ENCODE measurements at regions not wholly inside any gene's neighbourhood (a gene's known extent, or its start where the extent isn't known, plus 50 kb on each side); places are given as distances from the start of the nearest gene placed in this dataset.

DNA sequence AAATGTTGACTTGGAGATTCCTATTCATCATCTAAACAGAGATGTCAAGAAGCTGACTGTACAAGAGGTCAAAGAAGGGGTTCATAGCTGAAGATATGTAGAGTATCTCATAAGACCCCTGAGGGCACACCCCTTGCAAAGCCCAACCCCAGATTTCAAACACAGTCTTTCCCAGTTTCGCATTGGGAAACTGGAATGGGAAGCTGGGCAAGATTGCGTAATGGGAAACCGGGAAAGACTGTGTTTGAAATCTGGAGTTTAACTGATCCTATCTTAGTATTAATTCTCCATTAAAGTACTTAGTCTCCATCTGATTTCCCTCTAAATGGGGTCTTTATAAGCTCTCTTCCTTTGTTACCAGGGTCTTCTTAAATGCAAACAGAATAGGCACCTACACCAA, 99.5 kb downstream of the FAM76B start:
- DNase-seq, result no peak

DNA sequence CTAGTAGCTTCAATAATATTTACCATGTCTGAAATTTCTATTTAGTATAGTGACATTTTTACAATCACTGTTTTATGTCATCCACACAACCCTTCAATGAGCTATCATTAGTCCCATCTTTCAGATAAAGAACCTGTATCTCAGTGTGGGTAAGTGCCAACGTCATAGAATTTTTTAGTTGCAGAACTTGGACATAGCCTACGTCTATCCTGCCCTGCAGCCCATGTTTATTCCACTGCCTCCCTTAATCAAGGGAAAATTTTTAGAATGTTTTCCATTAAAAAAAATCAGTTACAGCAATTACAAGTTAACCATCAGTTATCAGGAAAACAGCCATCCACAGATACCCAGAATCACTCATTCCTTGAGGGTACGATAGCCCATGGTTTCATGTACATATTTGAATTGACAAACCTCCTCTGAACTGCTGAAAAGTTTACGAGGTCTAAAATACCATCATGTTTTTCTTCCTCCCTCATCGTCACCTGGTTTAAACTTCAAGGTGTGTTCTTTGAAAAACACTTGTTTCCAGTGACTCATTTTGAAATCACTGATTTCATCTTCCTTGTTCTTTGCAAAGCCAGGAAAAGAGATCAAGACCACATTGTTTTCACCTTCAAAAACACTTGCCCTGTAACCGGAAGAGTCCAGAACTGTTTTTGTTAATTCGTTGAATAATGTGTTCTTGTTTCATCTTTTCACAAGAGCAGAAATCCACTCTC, 100.9 kb downstream of the FAM76B start:
- no peak for DNase-seq

DNA sequence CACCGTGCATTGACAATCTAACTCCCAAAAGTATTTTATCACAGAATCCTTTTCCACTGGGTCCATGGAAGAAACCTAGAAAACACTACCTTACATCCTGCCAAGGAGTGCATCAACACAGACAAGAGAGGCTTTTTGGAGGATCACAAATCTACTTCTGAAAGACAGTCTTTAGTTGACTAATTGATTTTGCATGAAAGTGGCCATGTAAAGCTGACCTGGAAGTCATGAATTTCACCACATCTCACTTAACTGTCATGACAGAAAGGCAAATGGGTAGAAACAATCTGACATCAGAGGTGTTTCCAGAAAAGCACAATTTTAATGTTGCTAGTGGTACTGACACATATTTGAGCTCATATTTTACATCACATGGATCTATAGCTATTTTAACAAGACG, 101.6 kb downstream of the FAM76B start:
- DNase-seq, result no peak

DNA sequence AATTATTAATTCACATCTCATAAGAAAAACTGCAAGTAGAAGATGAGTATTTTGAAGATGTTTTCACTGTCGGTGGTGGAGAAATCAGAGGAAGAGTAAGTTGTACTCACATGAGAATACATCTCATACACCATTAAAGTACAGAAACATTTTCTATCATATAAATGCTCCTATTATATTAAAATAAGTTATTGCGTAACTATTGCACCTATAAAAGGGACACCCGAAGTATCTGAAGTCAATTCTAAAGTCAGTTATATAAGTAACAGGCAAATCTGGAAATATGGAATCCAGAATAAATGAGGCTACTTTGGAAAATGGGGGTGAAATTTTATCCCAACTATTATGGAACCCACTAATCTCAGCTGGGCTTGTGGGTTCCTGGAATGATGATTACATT, 103.3 kb downstream of the FAM76B start:
- DNase-seq, result no peak

DNA sequence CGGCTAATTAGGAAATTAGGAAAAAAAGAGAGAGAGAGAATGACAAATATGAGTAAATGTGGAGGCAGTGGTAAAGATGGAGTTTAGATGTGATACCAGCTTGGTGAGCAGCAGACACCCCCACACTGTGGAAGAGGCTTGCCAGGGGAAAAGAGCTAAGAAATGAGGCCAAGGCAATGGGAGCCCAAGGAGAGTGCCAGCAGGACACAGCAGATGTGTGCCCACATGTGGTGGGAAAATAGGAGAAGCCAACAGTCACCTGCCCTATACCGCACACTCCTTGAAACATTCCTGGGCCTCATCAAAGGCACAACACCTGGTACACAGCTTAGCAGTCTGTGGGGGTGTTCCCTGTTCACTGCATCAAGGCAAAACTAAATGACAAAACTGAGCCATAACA, 104.9 kb downstream of the FAM76B start:
- no peak for DNase-seq

DNA sequence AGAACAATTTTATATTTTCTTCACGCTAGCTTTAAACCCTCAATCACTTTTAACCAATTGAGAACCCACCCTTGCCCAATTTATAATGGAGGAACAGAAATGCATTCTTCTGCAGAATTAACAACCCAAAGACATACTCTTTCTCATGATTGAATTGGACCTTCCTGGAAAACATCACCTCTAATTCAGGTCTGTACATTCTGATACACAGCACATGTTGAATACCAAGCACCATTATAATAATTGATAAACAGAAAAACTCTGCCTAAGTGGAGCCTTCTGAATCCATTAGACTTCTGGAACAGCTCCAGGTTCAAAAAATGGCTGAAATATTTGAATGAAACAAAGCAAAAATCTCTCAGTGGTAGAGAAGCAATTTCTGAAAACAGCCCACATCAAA, 105.4 kb downstream of the FAM76B start:
- no peak for DNase-seq

DNA sequence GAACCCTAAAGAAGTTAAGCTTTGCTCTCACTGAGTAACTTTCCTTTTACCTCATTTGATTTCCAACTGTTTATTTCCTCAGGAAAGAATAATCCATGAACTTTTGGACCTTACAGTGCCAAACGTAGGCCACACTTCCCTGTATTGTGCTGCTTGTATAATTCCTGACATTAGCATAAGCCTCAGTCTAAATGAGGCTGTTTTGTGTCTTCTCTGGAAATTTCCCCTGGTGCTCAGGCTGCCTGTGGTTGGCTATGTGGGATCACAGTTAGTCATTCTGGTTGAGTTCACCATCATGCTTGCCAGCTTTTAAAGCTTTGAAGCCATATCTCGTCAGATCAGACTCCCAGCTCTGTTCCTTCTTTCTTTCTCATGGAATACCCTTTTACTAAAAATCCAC, 107.0 kb downstream of the FAM76B start:
- DNase-seq, result no peak

DNA sequence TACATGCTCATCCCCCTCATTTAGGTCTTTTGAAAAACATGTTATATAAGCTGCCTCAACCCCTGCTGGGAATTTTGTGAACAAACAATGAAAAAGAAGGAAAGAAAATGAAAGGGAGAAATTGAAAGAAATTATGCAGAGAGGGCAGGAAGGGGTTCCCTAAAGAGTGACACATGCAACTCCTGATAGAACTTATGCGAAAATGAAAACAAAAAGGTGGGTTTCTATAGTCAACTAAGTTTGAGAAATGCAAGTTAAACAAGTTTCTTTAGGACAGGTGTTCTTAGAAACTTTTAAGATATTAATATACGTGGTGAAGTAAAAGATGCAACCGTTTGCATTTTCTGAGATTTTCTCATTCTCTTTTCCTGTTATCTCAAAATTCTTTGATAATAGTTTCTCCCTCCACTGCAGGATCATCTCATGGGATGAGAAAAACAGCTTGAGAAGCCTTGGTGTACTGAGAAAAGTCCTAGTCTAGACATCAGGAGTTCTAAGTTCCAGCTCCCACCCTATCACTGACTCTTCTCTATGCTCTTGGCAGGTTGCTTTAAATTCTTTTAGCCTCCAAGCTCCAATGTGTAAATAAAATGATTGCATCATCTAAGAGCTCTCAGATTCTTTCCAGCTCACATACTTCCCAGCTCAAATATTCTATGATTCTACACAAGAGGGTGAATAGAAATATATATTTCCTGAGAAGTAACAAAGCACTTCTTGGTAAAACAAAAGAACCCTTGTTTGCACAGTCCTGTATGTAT, 109.2 kb downstream of the FAM76B start:
- DNase-seq, result no peak

DNA sequence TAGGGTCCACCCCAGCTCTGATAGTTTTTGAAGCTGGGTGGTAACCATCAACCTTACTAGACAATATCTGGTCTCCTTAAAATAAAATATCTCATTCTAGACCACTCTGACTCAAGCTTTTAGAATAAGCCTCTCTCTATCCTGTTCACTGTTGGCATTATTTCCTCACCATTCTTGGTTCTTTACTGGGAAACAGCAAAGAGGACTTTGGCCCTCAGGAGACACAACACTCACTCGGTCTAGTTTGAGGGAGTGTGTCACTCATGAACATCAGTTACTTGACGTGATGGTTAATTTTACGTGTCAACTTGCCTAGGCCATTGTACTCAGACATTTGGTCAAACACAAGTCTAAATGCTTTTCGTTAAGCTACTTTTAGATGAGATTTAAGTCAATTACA, 110.6 kb downstream of the FAM76B start:
- DNase-seq, result no peak

DNA sequence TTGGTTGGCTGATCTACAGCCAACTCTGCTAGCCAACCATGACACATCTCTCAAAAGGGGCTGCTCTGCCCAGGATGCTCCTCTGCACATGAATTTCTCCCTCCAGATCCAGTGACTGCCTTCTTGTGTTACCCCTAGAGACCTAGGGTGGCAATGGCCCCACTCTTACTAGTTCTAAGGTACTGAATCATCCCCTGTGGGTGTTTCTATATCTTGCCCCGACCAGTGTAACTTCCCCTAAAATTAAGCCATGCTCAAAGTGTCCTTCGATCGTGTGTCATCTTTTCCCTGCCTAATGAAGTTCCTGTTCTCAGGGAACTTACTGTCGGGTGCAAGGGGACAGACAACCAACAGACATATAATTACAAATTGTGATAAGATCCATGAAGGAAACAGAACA, 113.3 kb downstream of the FAM76B start:
- no peak for DNase-seq

DNA sequence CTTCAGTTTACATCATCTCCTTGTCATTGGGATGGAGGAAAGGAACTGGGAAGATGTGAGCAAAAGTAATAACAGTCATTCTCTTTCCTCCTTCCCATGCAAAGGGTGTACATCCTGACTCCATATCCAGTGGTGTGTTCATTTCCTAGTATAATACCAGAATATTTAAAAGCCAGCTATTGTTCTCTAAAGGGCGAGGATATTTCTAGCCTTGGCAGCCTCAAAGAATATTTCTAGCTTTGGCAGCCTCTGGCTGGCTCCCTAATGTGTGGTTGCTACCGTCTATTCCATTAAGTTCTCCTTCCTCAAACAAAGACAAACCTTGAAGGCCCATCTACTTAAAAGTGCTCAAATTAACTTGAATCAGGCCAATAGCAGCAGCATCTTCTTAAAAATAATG, 114.0 kb downstream of the FAM76B start:
- DNase-seq, result no peak

DNA sequence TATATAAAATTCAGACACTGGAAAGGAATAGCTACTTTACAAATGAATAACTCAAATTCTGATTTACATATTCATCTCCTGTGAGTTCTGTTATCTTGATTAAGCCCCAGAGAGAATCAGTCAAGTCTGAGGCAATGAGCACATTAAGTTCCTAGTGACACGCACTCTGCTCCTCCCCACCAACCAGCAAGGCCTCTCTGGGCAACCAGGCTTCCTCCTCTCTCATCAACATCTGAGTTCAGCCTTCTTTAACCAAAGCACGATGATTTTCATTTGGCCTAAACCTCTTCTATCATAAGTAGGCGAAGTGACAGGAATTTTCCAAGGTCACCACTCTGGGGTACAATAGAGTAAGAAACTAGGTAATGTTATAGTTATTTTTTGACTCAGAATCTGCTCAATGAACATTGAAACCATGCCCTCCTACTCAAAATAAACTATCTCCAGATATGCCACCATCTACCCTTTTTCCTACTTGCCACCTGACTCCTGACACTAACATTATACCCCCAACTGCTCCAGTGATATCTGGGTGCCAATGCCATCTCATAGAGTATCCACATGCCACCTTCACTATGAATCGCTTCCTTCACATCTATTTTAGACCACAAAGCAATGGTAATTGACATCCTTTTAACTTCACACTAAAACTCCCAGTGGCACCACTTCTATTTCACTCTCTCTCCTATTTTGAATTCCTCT, 114.8 kb downstream of the FAM76B start:
- no peak for DNase-seq

DNA sequence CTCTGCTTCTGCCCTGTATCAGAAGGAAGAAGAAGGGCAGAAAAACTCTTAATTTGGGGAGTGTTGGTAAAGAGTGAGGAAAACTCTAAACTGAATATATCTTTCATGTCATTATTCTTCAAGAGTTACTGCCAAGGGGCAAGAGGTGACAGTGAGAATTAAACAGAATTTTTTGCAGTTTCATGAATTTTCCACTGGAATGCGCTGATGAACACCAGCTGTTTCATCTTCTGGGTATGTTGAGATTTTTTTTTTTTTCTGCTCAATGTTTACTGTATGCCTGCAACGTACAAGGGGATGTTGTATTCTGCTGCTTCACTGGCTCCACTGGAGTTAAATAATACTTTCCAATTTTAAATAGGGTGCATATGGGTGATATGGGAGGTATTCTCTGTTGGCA, 117.8 kb downstream of the FAM76B start:
- no peak for DNase-seq

DNA sequence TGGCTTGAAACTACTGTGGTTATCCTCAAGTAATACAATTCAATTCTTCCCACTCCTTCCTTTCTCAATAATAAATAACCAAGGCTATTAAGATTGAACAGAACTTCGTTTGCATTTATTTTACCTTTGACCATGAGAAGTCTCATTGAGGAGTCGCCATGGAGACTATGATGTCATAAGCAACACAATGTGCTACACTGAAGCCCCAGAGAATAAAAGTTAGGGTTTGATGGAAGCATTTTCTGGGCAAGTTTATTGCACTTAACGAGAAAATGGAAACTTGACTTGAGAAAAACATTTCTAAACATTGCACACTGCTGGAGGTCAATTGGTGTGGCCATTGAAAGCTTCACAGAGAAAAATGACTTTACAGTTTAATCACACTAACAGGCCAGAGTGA, 121.5 kb downstream of the FAM76B start:
- no peak for DNase-seq

DNA sequence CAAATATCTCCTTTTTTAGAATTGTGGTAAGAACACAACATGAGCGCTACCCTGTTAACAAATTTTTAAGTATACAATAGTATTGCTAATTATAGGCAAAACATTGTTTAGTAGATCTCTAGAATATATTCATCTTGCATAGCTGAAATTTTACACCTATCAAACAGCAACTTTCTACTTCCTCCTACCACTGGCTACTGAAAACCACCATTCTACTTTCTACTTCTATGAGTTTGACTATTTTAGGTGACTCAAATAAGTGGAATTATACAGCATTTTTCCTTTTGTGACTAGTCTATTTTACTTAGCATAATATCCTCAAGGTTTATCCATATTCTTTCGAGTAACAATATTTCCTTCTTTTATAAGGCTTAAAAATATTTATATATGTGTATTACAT, 128.4 kb downstream of the FAM76B start:
- no peak for DNase-seq

DNA sequence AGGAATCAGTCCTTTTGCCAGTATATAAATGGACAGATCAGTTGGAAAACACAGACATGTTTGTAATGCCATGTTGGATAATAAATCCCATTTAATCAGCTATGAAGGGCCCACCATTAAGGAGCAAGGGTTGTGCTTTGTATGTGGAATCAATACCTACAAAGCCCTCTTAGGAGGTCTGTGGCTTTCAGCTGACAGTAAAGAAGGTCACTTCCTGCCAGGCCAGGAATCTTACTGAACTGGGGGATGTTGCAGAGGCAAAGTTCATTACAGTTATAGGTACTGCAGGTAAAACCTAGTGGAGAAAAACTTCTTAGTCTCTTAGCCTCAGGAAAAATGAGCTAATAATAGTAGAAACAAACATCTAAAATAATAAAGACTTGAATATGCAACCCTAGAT, 129.5 kb downstream of the FAM76B start:
- DNase-seq, result no peak

DNA sequence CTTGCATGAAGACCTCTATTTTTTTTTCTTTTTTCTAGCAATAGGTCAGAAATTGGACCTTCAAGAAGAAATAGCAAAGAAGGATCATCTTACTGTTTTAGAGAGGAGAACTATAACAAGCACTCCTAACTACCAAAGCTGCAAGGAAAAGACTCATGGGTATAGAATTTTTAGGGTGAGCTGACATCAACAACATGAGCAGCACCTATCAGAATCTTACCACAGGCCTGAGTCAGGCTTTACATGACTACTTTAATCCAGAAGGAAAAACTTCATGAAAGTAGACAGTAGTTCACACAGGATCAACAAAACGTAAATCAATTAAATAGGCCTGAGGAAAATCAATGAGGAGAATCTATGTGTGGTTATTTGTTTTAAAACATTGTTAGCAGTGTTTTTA, 130.5 kb downstream of the FAM76B start:
- no peak for DNase-seq

DNA sequence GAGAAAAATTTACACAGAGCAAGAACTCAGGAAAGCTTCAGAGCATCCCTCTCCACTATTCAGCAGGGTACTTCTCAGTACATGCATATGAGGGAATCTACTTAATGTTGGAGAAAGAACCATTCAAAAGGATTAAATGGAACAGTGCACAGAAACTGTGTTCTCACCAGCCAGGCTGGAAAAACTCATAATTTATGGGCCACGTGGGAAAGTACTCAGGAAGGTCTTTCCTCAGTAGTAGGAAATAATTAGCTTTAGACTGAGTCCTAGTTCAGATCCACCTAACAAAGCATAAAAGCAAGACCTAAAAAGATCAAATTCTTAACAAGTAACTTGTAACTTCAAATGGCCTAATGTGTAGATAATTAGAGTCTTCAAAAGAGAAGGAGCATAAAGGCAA, 134.0 kb downstream of the FAM76B start:
- DNase-seq, result no peak

DNA sequence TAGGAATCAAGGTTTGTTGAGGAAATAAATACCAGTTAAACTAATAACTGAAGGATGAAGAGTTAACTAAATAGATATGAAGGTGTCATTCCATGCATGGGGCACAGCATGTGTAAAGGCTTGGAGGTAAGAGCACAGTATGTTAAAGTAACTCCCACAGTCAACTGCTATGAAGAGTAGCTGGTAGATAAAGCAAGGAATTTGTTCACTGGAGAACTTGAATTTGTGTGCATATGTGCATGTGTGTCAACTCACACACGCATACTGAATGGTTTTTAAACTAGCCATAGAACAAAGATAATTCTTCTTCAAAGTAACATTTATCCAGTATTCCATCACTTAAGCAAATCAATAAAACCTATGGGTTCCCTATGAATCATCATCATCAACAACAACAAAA, 135.9 kb downstream of the FAM76B start:
- DNase-seq, result no peak

DNA sequence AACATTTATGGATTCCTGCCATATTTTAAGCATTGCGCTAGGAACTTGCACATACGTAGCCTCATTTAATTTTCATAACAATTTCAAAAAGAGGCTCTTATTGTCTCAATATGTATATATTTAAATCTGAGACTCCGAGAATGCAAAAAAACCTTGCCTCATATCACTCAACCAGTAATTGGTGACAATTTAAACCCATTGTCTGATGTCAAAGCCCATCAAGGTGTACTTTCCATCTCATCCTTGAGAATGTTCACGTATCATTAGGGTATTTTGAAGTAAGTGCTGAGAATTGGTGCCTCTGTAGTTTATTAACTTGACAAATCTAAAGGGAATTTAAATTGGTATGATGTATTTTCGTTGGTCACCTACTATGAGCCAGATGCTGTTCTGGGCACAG, 136.5 kb downstream of the FAM76B start:
- DNase-seq, result no peak

DNA sequence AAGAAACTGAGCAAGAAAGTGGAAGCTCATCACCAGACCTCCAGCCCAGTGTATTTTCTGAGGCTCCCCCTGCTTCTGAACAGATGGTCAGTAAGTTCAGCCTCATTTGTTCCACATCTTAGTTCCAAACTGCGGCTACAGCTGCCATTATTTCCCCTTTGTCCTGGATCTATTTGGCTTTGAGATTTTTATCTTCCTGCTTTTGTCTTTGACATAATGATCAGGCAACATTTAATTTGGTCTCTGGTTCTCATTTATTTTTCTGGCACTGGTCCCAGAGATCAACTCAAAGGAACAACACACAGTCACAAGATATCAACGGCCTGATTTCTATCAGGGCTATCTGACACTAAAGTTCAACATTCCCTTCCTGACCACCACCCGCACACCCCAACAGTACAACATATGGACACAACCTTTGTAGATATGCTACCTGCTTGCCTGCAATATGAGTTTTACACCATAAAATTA, 137.5 kb downstream of the FAM76B start:
- DNase-seq, result no peak

DNA sequence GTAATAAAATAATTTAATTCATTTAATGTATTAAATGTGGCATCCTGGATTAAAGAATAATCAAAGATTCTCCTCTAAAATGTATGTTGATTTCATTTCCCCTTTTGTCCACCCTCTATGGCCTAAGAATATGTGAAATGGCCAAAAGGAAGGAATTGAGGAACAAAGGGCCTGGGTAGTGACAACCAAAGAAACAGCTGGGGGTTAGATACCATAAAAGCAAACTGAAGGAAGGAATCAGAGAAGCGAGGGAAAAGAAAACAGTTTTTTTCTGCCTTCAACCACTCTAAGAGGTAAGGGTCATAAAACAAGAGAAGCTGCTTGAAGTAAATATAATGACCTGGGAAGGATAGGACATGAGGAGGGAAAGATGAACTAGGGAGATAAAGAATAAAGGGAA, 139.3 kb downstream of the FAM76B start:
- no peak for DNase-seq

DNA sequence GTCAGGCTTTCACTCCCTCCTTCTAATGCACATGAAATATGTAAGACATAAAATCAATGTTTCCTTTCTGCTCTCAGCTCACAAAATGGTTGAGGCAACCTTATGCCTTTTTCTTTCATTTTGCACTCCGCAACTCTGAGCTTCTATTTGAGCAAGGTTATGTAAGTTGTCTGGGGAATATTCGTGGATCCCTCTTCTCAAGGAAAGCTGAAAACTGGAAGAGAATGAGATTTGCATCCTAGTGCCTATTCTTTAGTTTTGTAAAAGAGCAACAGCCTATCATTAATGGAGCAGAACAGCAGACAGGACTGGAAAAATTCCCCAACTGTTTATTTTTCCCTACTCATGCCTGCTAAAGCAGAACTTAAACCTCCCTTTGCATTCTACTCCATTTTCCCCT, 141.7 kb downstream of the FAM76B start:
- no peak for DNase-seq

DNA sequence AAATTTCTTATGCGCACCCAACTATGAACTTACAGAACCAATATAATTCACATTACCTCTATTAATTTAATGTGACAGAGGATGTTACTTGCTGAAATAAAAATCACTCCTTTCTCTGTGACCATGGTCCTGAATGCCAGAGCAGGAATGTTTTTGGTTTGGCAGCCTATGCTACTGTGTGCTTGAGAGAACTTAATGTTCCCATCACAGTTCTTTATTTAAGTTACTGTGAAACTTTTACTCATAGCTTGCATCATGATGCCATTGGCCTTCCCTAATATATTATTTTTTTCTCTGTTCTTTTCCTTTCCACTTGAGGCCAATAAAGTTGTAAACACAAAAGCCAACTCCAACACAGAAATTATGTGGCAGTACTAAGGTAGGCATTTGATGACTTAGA, 142.2 kb downstream of the FAM76B start:
- no peak for DNase-seq

Measured in NCI-H1092 (cell line).